T-helper 22 cell (primary cell): ENCODE measurements at regions not wholly inside any gene's neighbourhood (a gene's known extent, or its start where the extent isn't known, plus 50 kb on each side); places are given as distances from the start of the nearest gene placed in this dataset.
"Not testable (repeated sequence)": the region's sequence is repeated elsewhere in the genome, so short reads cannot be mapped to it uniquely, and the experiment has no call there.

ENCODE experiments used
- DNase-seq: peaks from one replicate; pipeline ENCODE4 v3.0.0-alpha.2; 2020; ENCODE audit warnings: low read depth

- no peak for DNase-seq
Observed at GRCh38 chr2:18311420-18312195, 248.8 kb downstream of the RDH14 start.

- no peak for DNase-seq
Observed at GRCh38 chr2:18309627-18310026, 250.8 kb downstream of the RDH14 start.

GRCh38 chr2:18309188-18309587 lies 251.3 kb downstream of the RDH14 start:
- DNase-seq: no peak

- no peak for DNase-seq
Observed at GRCh38 chr2:18304849-18305248, 255.6 kb downstream of the RDH14 start.

GRCh38 chr2:18301421-18302139 lies 258.9 kb downstream of the RDH14 start:
- no peak for DNase-seq

- no peak for DNase-seq
Observed at GRCh38 chr2:18299423-18300212, 260.8 kb downstream of the RDH14 start.

GRCh38 chr2:18297534-18298058 lies 262.9 kb downstream of the RDH14 start:
- DNase-seq: no peak

- no peak for DNase-seq
Observed at GRCh38 chr2:18290386-18290785, 270.1 kb downstream of the RDH14 start.

- DNase-seq: no peak
Observed at GRCh38 chr2:18286897-18287296, 273.6 kb downstream of the RDH14 start.

- no peak for DNase-seq
Observed at GRCh38 chr2:18284331-18284730, 276.1 kb downstream of the RDH14 start.

GRCh38 chr2:18282026-18282425 lies 278.4 kb downstream of the RDH14 start:
- no peak for DNase-seq

- DNase-seq: no peak
Observed at GRCh38 chr2:18276583-18277075, 283.8 kb downstream of the RDH14 start.

GRCh38 chr2:18273205-18273604 lies 287.2 kb downstream of the RDH14 start:
- DNase-seq: no peak

GRCh38 chr2:18272148-18272494 lies 288.3 kb downstream of the RDH14 start:
- no peak for DNase-seq

- no peak for DNase-seq
Observed at GRCh38 chr2:18271370-18272147, 288.9 kb downstream of the RDH14 start.

- DNase-seq: no peak
Observed at GRCh38 chr2:18268400-18268799, 292.1 kb downstream of the RDH14 start.

- no peak for DNase-seq
Observed at GRCh38 chr2:18267501-18267900, 293.0 kb downstream of the RDH14 start.

GRCh38 chr2:18266699-18267098 lies 293.8 kb downstream of the RDH14 start:
- not testable (repeated sequence) for DNase-seq

GRCh38 chr2:18265614-18266586 lies 294.6 kb downstream of the RDH14 start:
- no peak for DNase-seq

GRCh38 chr2:18262601-18263000 lies 297.9 kb downstream of the RDH14 start:
- no peak for DNase-seq
